CD4-positive, alpha-beta T cell treated with Interleukin-2 at 100 ng/mL for 4 hours (primary cell): ENCODE measurements at regions not wholly inside any gene's neighbourhood (a gene's known extent, or its start where the extent isn't known, plus 50 kb on each side); places are given as distances from the start of the nearest gene placed in this dataset.

Experiments
- DNase-seq: peaks from one replicate; pipeline ENCODE4 v3.0.0-alpha.2; 2020; ENCODE audit warnings: low spot score

GRCh38 chr10:75347186-75347585 lies 54.4 kb downstream of the ZNF503 start:
- DNase-seq = no peak

DNA sequence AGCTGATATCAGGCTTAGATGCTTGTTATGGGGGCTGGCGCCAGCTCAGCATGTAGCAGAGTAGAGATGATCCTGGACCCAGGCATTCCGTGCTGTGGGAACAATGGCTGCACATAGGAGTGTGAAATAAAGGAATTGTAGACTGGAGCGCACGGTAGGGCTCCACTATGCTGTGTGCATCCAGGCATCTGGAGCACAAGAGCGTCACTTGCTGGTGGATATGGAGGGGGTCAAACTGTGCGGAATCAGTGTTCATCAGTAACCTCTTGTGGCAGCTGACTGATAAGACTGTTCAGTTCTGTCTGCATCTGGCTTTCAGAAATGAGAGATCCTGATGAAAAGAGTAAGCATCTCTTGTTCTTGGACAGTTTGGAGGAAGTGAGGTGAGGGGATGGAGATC lies 55.8 kb downstream of the ZNF503 start:
- DNase-seq = no peak

GRCh38 chr10:75344170-75344569 lies 57.4 kb downstream of the ZNF503 start:
- no peak for DNase-seq

DNA sequence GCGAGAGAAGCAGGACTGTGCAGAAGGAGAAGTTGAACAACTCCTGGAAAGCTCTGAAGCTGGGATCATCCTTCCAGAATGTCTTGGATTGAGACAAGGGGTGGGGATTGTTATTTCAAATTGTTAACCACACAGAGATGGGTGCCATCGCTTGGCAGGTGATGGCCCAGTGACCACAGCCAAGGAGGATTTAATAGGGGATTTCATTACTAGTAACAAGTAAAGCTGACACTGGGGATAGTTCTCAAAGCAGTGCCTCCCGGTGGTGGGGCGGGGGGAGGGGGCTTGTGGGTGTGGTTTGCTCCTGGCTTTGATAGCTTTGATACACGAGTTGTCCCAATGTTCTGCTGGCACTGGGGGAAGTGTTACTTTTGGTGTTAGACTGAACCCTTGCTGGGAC lies 59.2 kb downstream of the ZNF503 start:
- DNase-seq = no peak

GRCh38 chr10:75335983-75336382 lies 65.6 kb downstream of the ZNF503 start:
- no peak for DNase-seq

DNA sequence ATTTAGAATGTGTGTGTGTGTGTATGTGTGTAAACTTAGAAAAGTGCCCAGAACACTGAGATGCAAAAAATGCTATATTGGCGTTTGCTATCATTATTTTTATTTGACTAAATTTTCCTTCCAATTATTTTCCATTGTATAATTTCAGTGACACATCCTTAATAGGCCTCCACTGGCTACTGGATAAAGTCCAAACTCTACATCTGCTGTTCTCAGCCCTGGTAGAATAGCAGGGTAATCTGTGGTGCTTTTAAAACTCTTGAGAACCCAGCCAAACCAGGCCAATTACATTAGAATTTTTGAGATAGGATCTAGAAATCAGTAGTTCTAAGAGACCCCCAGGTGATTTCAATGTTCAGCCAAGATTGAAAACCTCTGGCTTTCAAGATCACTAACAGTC lies 66.4 kb downstream of the ZNF503 start:
- no peak for DNase-seq

GRCh38 chr10:75334720-75335119 lies 66.8 kb downstream of the ZNF503 start:
- DNase-seq = no peak

DNA sequence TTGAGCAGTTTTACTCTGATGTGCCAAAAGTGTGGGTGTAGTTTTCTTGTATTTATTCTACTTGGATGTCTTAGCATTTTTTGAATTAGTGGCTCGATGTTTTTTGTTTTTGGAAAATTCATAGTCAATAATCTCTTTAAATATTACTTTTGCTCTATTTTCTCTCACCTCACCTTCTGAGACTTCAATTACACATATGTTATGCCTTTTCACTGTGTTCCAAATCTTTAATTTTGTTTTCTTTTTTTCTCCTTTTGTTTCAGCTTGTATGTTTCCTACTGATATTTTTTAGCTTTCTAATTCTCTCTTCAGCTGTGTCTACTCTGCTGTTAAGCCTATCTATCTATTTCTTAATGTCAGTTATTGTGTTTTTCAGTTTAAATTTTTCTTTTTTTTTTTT lies 69.5 kb downstream of the ZNF503 start:
- no peak for DNase-seq

DNA sequence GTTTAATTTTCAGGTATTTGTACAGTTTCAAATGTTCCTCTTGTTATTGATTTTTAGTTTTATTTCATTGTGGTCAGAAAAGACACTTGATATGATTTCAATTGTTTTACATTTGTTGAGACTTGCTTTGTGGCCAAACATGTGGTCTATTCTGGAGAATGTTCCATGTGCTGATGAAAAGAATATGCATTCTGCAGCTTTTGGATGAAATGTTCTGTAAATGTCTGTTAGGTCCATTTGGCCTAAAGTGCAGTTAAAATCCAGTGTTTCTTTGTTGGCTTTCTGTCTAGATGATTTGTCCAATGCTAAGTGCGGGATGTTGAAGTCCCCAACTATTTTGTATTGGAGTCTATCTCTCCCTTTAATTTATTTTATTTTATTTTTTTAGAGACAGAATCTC lies 70.5 kb downstream of the ZNF503 start:
- no peak for DNase-seq

- DNase-seq = no peak
These were observed 72.3 kb downstream of the ZNF503 start for GRCh38 chr10:75329190-75329745.

GRCh38 chr10:75326306-75326705 lies 75.3 kb downstream of the ZNF503 start:
- no peak for DNase-seq

GRCh38 chr10:75319274-75319673 lies 82.3 kb downstream of the ZNF503 start:
- no peak for DNase-seq

- DNase-seq = no peak
These were observed 78.8 kb upstream of the COMTD1 start for GRCh38 chr10:75314570-75314969.

- no peak for DNase-seq
These were observed 76.7 kb upstream of the COMTD1 start for GRCh38 chr10:75312440-75312839.

GRCh38 chr10:75305675-75306074 lies 69.9 kb upstream of the COMTD1 start:
- no peak for DNase-seq

DNA sequence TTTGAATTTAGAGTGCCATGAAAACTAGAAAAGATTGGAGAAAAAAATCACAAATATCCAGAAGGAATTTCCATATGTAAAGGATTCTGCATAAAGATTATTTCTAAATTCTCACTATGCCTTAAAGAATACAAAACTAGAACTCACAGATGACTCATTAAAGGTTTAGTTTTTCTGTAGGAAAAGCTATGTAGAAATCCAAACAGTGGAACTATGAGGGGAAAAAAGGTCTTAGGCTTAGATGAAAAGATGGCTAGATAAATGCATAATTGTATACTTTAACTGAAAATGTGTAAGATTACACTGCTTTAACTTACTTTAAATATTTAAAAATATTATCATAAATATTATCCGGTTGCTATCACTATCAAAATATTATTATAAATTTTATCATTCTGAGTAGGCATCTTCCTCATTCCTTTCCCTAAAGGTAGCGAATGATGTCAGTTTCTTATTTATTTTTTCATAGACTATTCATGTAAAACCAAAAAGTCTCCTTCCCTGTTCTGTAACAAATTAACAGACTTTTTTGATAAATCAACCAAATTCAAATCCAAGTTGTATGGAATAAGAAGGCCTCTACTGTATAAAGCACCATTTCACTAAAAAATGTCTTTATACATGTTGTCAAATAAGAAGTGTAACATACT lies 69.1 kb upstream of the COMTD1 start:
- DNase-seq = no peak

DNA sequence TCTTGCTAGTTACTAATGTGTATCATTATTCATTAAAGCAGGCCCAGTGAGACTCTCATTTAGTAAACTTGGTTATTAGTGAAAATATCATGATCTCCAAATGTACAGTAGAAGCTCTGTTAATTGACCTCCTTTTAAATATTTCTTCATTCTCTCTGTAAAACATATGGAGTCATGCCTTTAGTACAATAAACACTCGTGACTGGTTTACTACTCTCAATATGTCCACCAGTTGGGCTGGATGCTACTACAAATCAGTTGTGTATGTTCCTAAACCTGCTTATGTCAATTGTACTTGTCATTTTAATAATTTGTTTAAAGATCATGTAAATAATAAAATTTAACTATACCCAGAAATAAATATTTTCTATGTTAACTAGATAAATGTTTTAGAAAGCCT lies 68.6 kb upstream of the COMTD1 start:
- no peak for DNase-seq

DNA sequence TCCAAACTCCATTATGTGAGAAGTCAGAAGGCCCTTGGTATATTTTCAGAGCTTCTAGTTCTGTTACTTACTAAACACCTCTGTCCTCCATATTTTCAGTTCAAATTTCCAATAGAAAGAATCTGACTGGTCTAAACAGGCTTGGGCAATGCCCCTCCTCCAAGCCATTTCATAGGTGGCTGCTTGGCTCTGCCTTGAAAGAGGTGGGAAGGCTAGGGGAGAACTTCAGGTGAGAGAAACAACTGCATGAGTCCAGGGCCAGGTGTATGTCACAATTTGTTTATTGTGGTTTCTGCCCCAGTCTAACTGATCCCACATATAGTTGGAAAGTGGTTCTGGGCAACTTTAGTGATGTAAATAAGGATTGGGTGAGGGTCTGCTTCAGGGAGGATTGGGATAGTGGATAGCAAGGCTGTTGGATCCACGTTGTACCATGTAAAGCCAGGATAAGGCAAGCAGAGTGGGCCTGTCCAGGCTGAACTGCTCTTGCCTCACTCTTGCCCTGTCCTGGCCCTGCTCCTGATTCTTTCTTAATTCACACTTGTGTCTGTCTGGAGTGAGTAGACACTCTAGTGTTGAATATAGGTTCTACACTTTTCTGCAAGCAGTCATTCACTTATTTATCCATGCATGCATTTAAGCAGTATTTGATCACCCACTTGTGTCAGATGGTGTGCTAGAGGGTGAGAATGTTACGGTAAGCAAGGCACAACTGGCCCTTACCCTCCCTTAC lies 67.5 kb upstream of the COMTD1 start:
- DNase-seq = no peak

GRCh38 chr10:75302029-75302428 lies 66.3 kb upstream of the COMTD1 start:
- no peak for DNase-seq

DNA sequence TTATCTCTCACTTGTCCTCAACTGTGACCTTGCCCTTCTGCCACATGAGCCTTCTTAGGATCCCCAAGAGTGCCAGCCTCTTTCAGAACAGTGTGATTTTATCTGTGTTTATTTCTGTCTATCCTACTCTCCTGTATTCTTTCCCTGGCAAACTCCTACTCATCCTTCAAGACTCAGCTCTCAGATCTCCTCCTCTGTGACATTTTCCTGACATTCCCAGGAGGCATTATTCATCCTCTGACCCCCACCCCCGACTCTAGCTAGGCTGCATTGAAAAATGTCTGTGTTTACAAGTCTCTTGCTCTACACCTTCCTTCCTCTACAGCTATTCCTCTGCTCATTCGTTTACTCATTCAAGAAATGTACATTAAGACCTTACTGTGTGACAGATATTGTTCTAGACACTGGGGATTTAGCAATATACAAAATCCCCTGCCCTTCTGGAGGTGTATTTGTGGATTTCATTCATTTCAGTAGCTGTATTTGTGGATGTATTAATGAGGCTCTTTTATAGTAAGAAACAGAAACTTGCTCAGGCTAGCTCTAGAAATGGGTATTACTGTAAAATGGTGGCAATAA lies 61.4 kb upstream of the COMTD1 start:
- DNase-seq = no peak

GRCh38 chr10:75295868-75296441 lies 60.2 kb upstream of the COMTD1 start:
- no peak for DNase-seq

DNA sequence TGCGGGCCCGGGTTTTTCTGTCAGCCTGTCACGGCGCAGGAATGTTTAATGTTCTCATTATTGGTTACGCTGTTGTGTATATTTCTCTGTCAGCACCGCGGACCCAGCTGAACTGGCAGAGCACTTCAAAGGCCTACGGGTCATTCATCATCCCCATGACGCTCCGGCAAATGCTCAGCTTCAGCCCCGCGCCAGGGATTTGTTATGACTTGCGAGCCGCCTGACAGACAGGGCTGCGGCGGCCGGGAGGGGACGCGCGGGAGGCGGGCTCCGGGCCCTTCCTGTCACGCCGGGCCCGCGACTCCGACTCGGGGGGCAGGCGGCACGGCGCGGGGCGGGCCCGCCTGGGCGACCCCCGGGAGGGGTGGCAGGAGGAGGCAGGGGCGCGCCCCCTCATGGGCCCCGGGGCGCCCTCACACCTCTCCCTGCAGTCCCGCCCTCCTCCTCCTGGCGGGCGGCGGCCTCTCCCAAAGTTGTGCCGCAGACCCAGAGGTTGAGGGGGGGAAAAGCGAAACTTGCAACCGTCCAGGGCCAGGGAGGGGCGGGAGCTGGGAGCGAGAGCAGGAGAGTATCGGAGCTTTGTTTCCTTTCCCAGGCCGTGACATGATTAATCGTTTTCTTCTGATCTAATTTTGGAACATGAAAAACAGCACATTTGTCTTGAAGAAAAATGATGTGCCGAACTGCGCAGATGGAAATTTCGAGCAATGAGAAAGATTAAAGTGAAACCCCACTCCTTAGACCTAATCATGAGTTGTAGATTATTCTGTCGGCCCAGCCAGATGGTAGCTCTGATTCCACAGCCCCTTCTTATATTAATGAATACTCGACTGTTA lies 59.3 kb upstream of the COMTD1 start:
- DNase-seq = peak; percentile 38
